H1 (cell line): ENCODE measurements at regions not wholly inside any gene's neighbourhood (a gene's known extent, or its start where the extent isn't known, plus 50 kb on each side); places are given as distances from the start of the nearest gene placed in this dataset.

Experiments used
- BCL11A ChIP-seq, 2 experiments: IDR thresholded peaks; one replicate each; pipeline ENCODE4 v1.6.1; 2011; ENCODE audit warnings: low read depth in 2 of 2, low read length in 2 of 2, mild to moderate bottlenecking in 2 of 2
- SP2 ChIP-seq: IDR thresholded peaks from 2 replicates; pipeline ENCODE4 v1.6.1; 2012; ENCODE audit warnings: mild to moderate bottlenecking, low read length, inconsistent platforms

DNA sequence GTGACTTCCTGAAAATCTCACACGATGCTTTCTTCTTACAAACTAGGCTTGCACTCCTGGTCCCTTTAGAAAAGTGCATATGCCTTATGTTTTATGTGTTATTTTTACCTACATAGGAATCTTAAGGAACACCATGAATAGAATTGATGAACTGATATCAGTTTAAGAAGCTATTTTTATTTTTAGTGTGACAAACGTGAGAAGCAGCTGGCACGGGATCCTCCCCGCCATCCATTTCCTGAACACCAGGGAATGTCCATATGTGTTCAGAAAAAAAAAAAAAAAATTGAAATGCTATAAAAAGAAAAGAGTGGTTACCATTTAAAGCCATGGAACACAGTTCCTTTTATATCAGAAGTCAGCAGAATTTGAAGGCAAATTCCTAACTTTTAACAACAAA is 1096.1 kb upstream of the PRKX start (continued):
- TF ChIP-seq SP2 = no peak
- no peak for TF ChIP-seq BCL11A (IDR thresholded peaks at IDR 0.05; ENCODE audit: low read depth in 2 of 2, low read length in 2 of 2)
